ENCODE measurements at regions not wholly inside any gene's neighbourhood (a gene's known extent, or its start where the extent isn't known, plus 50 kb on each side); places are given as distances from the start of the nearest gene placed in this dataset.
"Not testable (repeated sequence)": the region's sequence is repeated elsewhere in the genome, so short reads cannot be mapped to it uniquely, and the experiment has no call there.

GRCh38 chrX:25878806-25879205, 259.3 kb upstream of the MAGEB18 start:
- no peaks in the 10 kb centered on the region for H3K79me2 ChIP-seq (ENCODE audit: control insufficient read depth, insufficient read depth, low read length, unreplicated experiment)
- no peak overlapping the region for H3K4me3 ChIP-seq (ENCODE audit: low read depth, low read length)
- no peak overlapping the region for H2AFZ ChIP-seq (ENCODE audit: low read length, unreplicated experiment)
- no peaks in the 10 kb centered on the region for H3K27me3 ChIP-seq (ENCODE audit: insufficient read depth, low read length)
- H3K27ac ChIP-seq (ENCODE audit: low read depth, low read length), result no peak overlapping the region
- no peaks in the 10 kb centered on the region for H3K4me1 ChIP-seq (ENCODE audit: control insufficient read depth, insufficient read depth, low read length, unreplicated experiment)
- H3K36me3 ChIP-seq (ENCODE audit: insufficient read depth, low read length), result no peaks in the 10 kb centered on the region

GRCh38 chrX:25882503-25882902, 255.6 kb upstream of the MAGEB18 start:
- not testable (repeated sequence) for H2AFZ ChIP-seq (ENCODE audit: low read length, unreplicated experiment); H3K27me3 ChIP-seq (ENCODE audit: insufficient read depth, low read length); H3K4me1 ChIP-seq (ENCODE audit: control insufficient read depth, insufficient read depth, low read length, unreplicated experiment); H3K79me2 ChIP-seq (ENCODE audit: control insufficient read depth, insufficient read depth, low read length, unreplicated experiment); H3K36me3 ChIP-seq (ENCODE audit: insufficient read depth, low read length); H3K27ac ChIP-seq (ENCODE audit: low read depth, low read length); H3K4me3 ChIP-seq (ENCODE audit: low read depth, low read length)

- Histone ChIP-seq H2AFZ (ENCODE audit: low read length, unreplicated experiment) (no peak overlapping the region), H3K4me3 (ENCODE audit: low read depth, low read length) (no peak overlapping the region), H3K27me3 (ENCODE audit: insufficient read depth, low read length) (no peaks in the 10 kb centered on the region), H3K27ac (ENCODE audit: low read depth, low read length) (no peak overlapping the region), H3K79me2 (ENCODE audit: control insufficient read depth, insufficient read depth, low read length, unreplicated experiment) (no peaks in the 10 kb centered on the region), H3K4me1 (ENCODE audit: control insufficient read depth, insufficient read depth, low read length, unreplicated experiment) (no peaks in the 10 kb centered on the region), H3K36me3 (ENCODE audit: insufficient read depth, low read length) (no peaks in the 10 kb centered on the region)
Measured at GRCh38 chrX:25897758-25898157, 240.4 kb upstream of the MAGEB18 start.

- H2AFZ ChIP-seq (ENCODE audit: low read length, unreplicated experiment); H3K36me3 ChIP-seq (ENCODE audit: insufficient read depth, low read length); H3K27ac ChIP-seq (ENCODE audit: low read depth, low read length); H3K4me1 ChIP-seq (ENCODE audit: control insufficient read depth, insufficient read depth, low read length, unreplicated experiment); H3K79me2 ChIP-seq (ENCODE audit: control insufficient read depth, insufficient read depth, low read length, unreplicated experiment); H3K27me3 ChIP-seq (ENCODE audit: insufficient read depth, low read length); H3K4me3 ChIP-seq (ENCODE audit: low read depth, low read length): not testable (repeated sequence)
Measured at GRCh38 chrX:25905728-25906127, 232.4 kb upstream of the MAGEB18 start.

GRCh38 chrX:25925946-25926345, 212.2 kb upstream of the MAGEB18 start:
- no peaks in the 10 kb centered on the region for H3K4me1 ChIP-seq (ENCODE audit: control insufficient read depth, insufficient read depth, low read length, unreplicated experiment)
- H3K79me2 ChIP-seq (ENCODE audit: control insufficient read depth, insufficient read depth, low read length, unreplicated experiment), result no peaks in the 10 kb centered on the region
- H3K36me3 ChIP-seq (ENCODE audit: insufficient read depth, low read length), result no peaks in the 10 kb centered on the region
- H3K27me3 ChIP-seq (ENCODE audit: insufficient read depth, low read length), result no peaks in the 10 kb centered on the region
- no peak overlapping the region for H3K4me3 ChIP-seq (ENCODE audit: low read depth, low read length)
- H3K27ac ChIP-seq (ENCODE audit: low read depth, low read length), result no peak overlapping the region
- H2AFZ ChIP-seq (ENCODE audit: low read length, unreplicated experiment), result no peak overlapping the region

GRCh38 chrX:25928316-25928715, 209.8 kb upstream of the MAGEB18 start:
- H3K27me3 ChIP-seq (ENCODE audit: insufficient read depth, low read length), result no peaks in the 10 kb centered on the region

GRCh38 chrX:25941087-25941486, 197.1 kb upstream of the MAGEB18 start:
- Histone ChIP-seq H3K36me3 (ENCODE audit: insufficient read depth, low read length) (no peaks in the 10 kb centered on the region), H2AFZ (ENCODE audit: low read length, unreplicated experiment) (no peak overlapping the region), H3K27ac (ENCODE audit: low read depth, low read length) (peak overlapping the region; percentile 29; the same call in 1 of the 2 replicates), H3K4me1 (ENCODE audit: control insufficient read depth, insufficient read depth, low read length, unreplicated experiment) (no peaks in the 10 kb centered on the region), H3K79me2 (ENCODE audit: control insufficient read depth, insufficient read depth, low read length, unreplicated experiment) (no peaks in the 10 kb centered on the region), H3K4me3 (ENCODE audit: low read depth, low read length) (no peak overlapping the region), H3K27me3 (ENCODE audit: insufficient read depth, low read length) (no peaks in the 10 kb centered on the region)

More at GRCh38 chrX:25928316-25928715, 209.8 kb upstream of the MAGEB18 start:
- Histone ChIP-seq H3K4me3 (ENCODE audit: low read depth, low read length) (no peak overlapping the region), H3K27ac (ENCODE audit: low read depth, low read length) (no peak overlapping the region), H2AFZ (ENCODE audit: low read length, unreplicated experiment) (no peak overlapping the region), H3K79me2 (ENCODE audit: control insufficient read depth, insufficient read depth, low read length, unreplicated experiment) (no peaks in the 10 kb centered on the region), H3K36me3 (ENCODE audit: insufficient read depth, low read length) (no peaks in the 10 kb centered on the region), H3K4me1 (ENCODE audit: control insufficient read depth, insufficient read depth, low read length, unreplicated experiment) (no peaks in the 10 kb centered on the region)

- no peaks in the 10 kb centered on the region for H3K4me1 ChIP-seq (ENCODE audit: control insufficient read depth, insufficient read depth, low read length, unreplicated experiment)
- no peaks in the 10 kb centered on the region for H3K27me3 ChIP-seq (ENCODE audit: insufficient read depth, low read length)
- H3K79me2 ChIP-seq (ENCODE audit: control insufficient read depth, insufficient read depth, low read length, unreplicated experiment), result no peaks in the 10 kb centered on the region
- H2AFZ ChIP-seq (ENCODE audit: low read length, unreplicated experiment), result no peak overlapping the region
- H3K27ac ChIP-seq (ENCODE audit: low read depth, low read length), result peak overlapping the region; percentile 29
- H3K36me3 ChIP-seq (ENCODE audit: insufficient read depth, low read length), result no peaks in the 10 kb centered on the region
- H3K4me3 ChIP-seq (ENCODE audit: low read depth, low read length), result no peak overlapping the region
Measured at GRCh38 chrX:25941559-25942250, 196.4 kb upstream of the MAGEB18 start.

GRCh38 chrX:25968920-25969319, 169.2 kb upstream of the MAGEB18 start:
- Histone ChIP-seq H3K4me3 (ENCODE audit: low read depth, low read length) (no peak overlapping the region), H3K27ac (ENCODE audit: low read depth, low read length) (no peak overlapping the region), H3K79me2 (ENCODE audit: control insufficient read depth, insufficient read depth, low read length, unreplicated experiment) (no peaks in the 10 kb centered on the region), H3K27me3 (ENCODE audit: insufficient read depth, low read length) (no peaks in the 10 kb centered on the region), H3K4me1 (ENCODE audit: control insufficient read depth, insufficient read depth, low read length, unreplicated experiment) (no peaks in the 10 kb centered on the region), H2AFZ (ENCODE audit: low read length, unreplicated experiment) (no peak overlapping the region), H3K36me3 (ENCODE audit: insufficient read depth, low read length) (no peaks in the 10 kb centered on the region)

GRCh38 chrX:25976683-25977310, 161.3 kb upstream of the MAGEB18 start:
- Histone ChIP-seq H3K27ac (ENCODE audit: low read depth, low read length) (no peak overlapping the region), H3K4me3 (ENCODE audit: low read depth, low read length) (no peak overlapping the region), H3K36me3 (ENCODE audit: insufficient read depth, low read length) (no peaks in the 10 kb centered on the region), H2AFZ (ENCODE audit: low read length, unreplicated experiment) (no peak overlapping the region), H3K79me2 (ENCODE audit: control insufficient read depth, insufficient read depth, low read length, unreplicated experiment) (no peaks in the 10 kb centered on the region), H3K27me3 (ENCODE audit: insufficient read depth, low read length) (no peaks in the 10 kb centered on the region), H3K4me1 (ENCODE audit: control insufficient read depth, insufficient read depth, low read length, unreplicated experiment) (no peaks in the 10 kb centered on the region)

GRCh38 chrX:25998687-25999086, 139.5 kb upstream of the MAGEB18 start:
- H3K27ac ChIP-seq (ENCODE audit: low read depth, low read length), result no peak overlapping the region
- H2AFZ ChIP-seq (ENCODE audit: low read length, unreplicated experiment), result no peak overlapping the region
- no peaks in the 10 kb centered on the region for H3K36me3 ChIP-seq (ENCODE audit: insufficient read depth, low read length)
- H3K4me3 ChIP-seq (ENCODE audit: low read depth, low read length), result no peak overlapping the region
- no peaks in the 10 kb centered on the region for H3K27me3 ChIP-seq (ENCODE audit: insufficient read depth, low read length)
- no peaks in the 10 kb centered on the region for H3K79me2 ChIP-seq (ENCODE audit: control insufficient read depth, insufficient read depth, low read length, unreplicated experiment)
- no peaks in the 10 kb centered on the region for H3K4me1 ChIP-seq (ENCODE audit: control insufficient read depth, insufficient read depth, low read length, unreplicated experiment)
